Natural killer cell (primary cell): ENCODE measurements at regions not wholly inside any gene's neighbourhood (a gene's known extent, or its start where the extent isn't known, plus 50 kb on each side); places are given as distances from the start of the nearest gene placed in this dataset.

ENCODE experiments used
- ATAC-seq, 3 donors: fragments of 150-1000 bp in 2 of 3; fragments of 200-7000 bp in 1 of 3; cut with Tn5 transposase; 1 replicate in 1 of 3; 2 replicates in 2 of 3; pipeline ENCODE4 v1.10.0; 2021; ENCODE audit warnings: mild to moderate bottlenecking in 2 of 3, moderate library complexity in 2 of 3
- DNase-seq, 2 donors: peaks; one replicate each; pipeline versions ENCODE4 v3.0.0 to v3.0.0-alpha.2; 2013 to 2021; ENCODE audit warnings: mixed read lengths in 1 of 2
- H3K27ac ChIP-seq: one replicate; pipeline ENCODE4 v1.5.1; 2013; ENCODE audit warnings: mild to moderate bottlenecking, low read length
- H3K27me3 ChIP-seq: one replicate; pipeline ENCODE4 v1.6.1; 2013; ENCODE audit warnings: low read length; ENCODE audit not compliant: control insufficient read depth, insufficient read depth
- H3K36me3 ChIP-seq: one replicate; pipeline ENCODE4 v1.6.1; 2013; ENCODE audit warnings: low read length; ENCODE audit not compliant: control insufficient read depth, insufficient read depth
- H3K4me1 ChIP-seq: one replicate; pipeline ENCODE4 v1.6.1; 2013; ENCODE audit warnings: low read length; ENCODE audit not compliant: control insufficient read depth, insufficient read depth
- H3K4me3 ChIP-seq: one replicate; pipeline ENCODE4 v1.5.1; 2013; ENCODE audit warnings: low read length
- H3K9me3 ChIP-seq: one replicate; pipeline ENCODE4 v1.6.1; 2013; ENCODE audit warnings: low read length; ENCODE audit not compliant: control insufficient read depth, insufficient read depth
- H3K27ac Mint-ChIP-seq, 2 donors: one replicate each; pipeline ENCODE4 v1.8.0; 2022; ENCODE audit warnings: mild to moderate bottlenecking in 2 of 2, mixed read lengths in 2 of 2, moderate library complexity in 1 of 2
- H3K27me3 Mint-ChIP-seq, 2 donors: one replicate each; pipeline ENCODE4 v1.8.0; 2022; ENCODE audit warnings: low read depth in 2 of 2, mixed read lengths in 2 of 2
- H3K36me3 Mint-ChIP-seq: one replicate; pipeline ENCODE4 v1.8.0; 2022; ENCODE audit warnings: mixed read lengths
- H3K4me1 Mint-ChIP-seq, 2 donors: one replicate each; pipeline ENCODE4 v1.8.0; 2022; ENCODE audit warnings: mixed read lengths in 2 of 2
- H3K4me3 Mint-ChIP-seq: one replicate; pipeline ENCODE4 v1.8.0; 2022; ENCODE audit warnings: mild to moderate bottlenecking, moderate library complexity, mixed read lengths
- H3K9me3 Mint-ChIP-seq, 2 donors: one replicate each; pipeline ENCODE4 v1.8.0; 2022; ENCODE audit warnings: mixed read lengths in 2 of 2
- CTCF ChIP-seq: fragments of 200-600 bp; IDR thresholded peaks from one replicate; pipeline ENCODE4 v1.8.0; 2022; ENCODE audit warnings: antibody characterized with exemption
- WGBS: methylation state at CpG from one replicate; pipeline ENCODE4 v1.1.7; 2013; ENCODE audit warnings: missing lambda C conversion rate; ENCODE audit not compliant: insufficient coverage; 5-methylcytosine and 5-hydroxymethylcytosine counted together
- intact Hi-C: fragments of 100-400 bp; cut with micrococcal nuclease; formaldehyde crosslinking; loops from one replicate; pipeline ENCODE4 v1.14.2; 2022

GRCh38 chr2:855177-855576 lies 95.5 kb upstream of the SNTG2 start:
- Histone ChIP-seq H3K4me1 (peaks cover 14% of the 10 kb centered on the region), H3K27ac (no peak overlapping the region), H3K9me3 (no peaks in the 10 kb centered on the region), H3K4me3 (no peak overlapping the region), H3K27me3 (no peaks in the 10 kb centered on the region), H3K36me3 (no peaks in the 10 kb centered on the region)
- Mint-ChIP-seq H3K9me3 (peaks cover 3 to 19% of the 10 kb centered on the region in 2 donors), H3K27ac (peak overlapping the region; percentile 35 to 59), H3K4me1 (peaks cover 24 to 33% of the 10 kb centered on the region in 2 donors), H3K4me3 (peak overlapping the region; percentile 77), H3K36me3 (no peaks in the 10 kb centered on the region), H3K27me3 (peaks cover 0 to 3% of the 10 kb centered on the region in 2 donors)
- WGBS: 41% methylated on average over 7 of the region's 10 CpGs
- intact Hi-C loops: no loop called here
- DNase-seq: peak in 1 of 2 donors; percentile 44
- no peak for TF ChIP-seq CTCF
- peak in 1 of 3 donors; percentile 87 for ATAC-seq

DNA sequence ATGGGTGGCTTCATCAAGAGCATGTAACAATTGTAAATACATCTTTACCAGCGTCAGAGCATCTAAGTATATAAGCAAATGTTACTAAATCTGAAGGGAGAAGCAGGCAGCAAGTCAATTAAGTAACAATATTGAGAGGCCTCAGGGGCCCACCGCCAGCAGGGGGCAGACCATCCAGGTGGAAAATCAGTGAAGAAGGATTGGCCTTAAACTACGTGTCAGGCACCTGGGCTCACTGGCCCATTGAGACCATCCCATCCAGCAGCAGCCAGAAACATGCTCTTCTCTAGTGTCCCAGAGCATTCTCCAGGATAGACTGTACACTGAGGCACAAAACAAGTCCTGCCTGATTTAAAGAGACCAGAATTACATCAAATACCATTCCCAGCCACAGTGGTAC lies 96.2 kb upstream of the SNTG2 start:
- H3K27ac Mint-ChIP-seq: peak overlapping the region in 1 of 2 donors; percentile 35
- H3K36me3 ChIP-seq: no peaks in the 10 kb centered on the region
- no peak overlapping the region for H3K4me3 ChIP-seq
- ATAC-seq (peak in 1 of 3 donors; percentile 41), DNase-seq (peak in 1 of 2 donors; percentile 63)
- H3K9me3 Mint-ChIP-seq: peaks cover 3 to 19% of the 10 kb centered on the region in 2 donors
- no peaks in the 10 kb centered on the region for H3K9me3 ChIP-seq
- H3K27ac ChIP-seq: no peak overlapping the region
- TF ChIP-seq CTCF: no peak
- WGBS: 25% methylated on average over 2 of the region's 3 CpGs
- H3K4me1 ChIP-seq: peaks cover 14% of the 10 kb centered on the region
- intact Hi-C loops: no loop called here
- peaks cover 24 to 33% of the 10 kb centered on the region in 2 donors for H3K4me1 Mint-ChIP-seq
- H3K27me3 ChIP-seq: no peaks in the 10 kb centered on the region
- H3K36me3 Mint-ChIP-seq: no peaks in the 10 kb centered on the region
- peaks cover 0 to 3% of the 10 kb centered on the region in 2 donors for H3K27me3 Mint-ChIP-seq
- H3K4me3 Mint-ChIP-seq: peak overlapping the region; percentile 77

DNA sequence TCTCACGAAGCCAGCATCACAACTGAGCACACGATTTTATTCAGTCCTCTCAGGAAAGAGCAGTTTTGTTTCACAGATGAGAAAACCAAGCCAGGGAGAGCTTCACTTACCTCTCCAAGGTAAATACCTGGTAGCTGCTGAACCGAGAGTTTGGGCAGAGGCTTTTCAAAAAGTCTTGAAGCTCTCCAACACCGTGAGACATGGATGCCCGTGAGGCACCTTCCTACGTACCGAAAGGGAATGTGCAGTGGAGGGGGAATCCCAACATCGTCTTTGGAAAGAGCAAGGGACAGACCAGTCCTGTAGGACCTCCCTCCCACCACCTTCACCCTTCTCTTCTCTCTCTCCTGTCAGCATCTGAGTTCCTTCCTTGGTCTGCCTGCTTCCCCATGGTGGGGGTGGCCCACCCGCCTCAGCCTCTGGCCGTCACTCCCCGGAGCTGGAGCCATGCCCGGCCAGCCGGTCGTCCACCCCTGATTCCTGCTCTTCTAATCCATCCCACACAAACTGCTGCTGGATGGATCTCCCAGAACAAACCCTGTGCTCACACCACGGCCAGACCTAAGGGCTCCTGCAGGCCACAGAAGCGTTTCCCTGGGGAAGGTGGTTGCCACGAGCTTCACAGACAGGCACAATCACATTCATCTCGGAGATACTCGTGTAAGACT lies 97.3 kb upstream of the SNTG2 start:
- no peak overlapping the region for H3K27ac Mint-ChIP-seq
- no peak overlapping the region for H3K4me3 Mint-ChIP-seq
- no peaks in the 10 kb centered on the region for H3K36me3 ChIP-seq
- peaks cover 14% of the 10 kb centered on the region for H3K4me1 ChIP-seq
- no peaks in the 10 kb centered on the region for H3K36me3 Mint-ChIP-seq
- H3K27me3 ChIP-seq: no peaks in the 10 kb centered on the region
- peaks cover 24 to 33% of the 10 kb centered on the region in 2 donors for H3K4me1 Mint-ChIP-seq
- 87% methylated on average over 19 of the region's 19 CpGs for WGBS
- DNase-seq: no peak
- intact Hi-C loops: no loop called here
- peaks cover 3 to 19% of the 10 kb centered on the region in 2 donors for H3K9me3 Mint-ChIP-seq
- no peak overlapping the region for H3K4me3 ChIP-seq
- peaks cover 0 to 3% of the 10 kb centered on the region in 2 donors for H3K27me3 Mint-ChIP-seq
- H3K9me3 ChIP-seq: no peaks in the 10 kb centered on the region
- H3K27ac ChIP-seq: no peak overlapping the region
- ATAC-seq: no peak
- TF ChIP-seq CTCF: no peak

DNA sequence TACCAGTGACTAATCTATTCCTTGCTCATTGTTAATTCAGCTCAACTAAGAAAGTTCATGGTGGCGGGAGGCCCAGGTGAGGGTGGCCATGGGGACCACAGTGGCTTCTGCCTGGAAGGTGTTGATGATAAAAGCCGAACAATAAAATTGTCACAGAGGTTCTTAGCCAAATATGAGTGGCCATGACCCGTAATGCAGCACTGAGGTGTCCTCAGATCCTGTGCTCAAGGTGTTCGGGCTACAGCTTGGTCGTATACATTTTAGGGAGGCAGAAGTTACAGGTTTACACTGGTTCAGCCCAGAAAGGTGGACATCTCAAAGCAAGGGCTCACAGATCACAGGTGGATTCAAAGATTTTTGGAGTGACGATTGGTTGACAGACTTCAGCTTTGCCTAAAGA lies 98.5 kb upstream of the SNTG2 start:
- no peak overlapping the region for H3K27ac ChIP-seq
- H3K4me1 ChIP-seq: peaks cover 14% of the 10 kb centered on the region
- Mint-ChIP-seq H3K4me1 (peaks cover 24 to 28% of the 10 kb centered on the region in 2 donors), H3K4me3 (no peak overlapping the region), H3K9me3 (peaks cover 3 to 19% of the 10 kb centered on the region in 2 donors), H3K27me3 (peaks cover 0 to 3% of the 10 kb centered on the region in 2 donors), H3K27ac (no peak overlapping the region), H3K36me3 (no peaks in the 10 kb centered on the region)
- H3K4me3 ChIP-seq: no peak overlapping the region
- ATAC-seq: no peak
- H3K27me3 ChIP-seq: no peaks in the 10 kb centered on the region
- no peak for DNase-seq
- H3K36me3 ChIP-seq: no peaks in the 10 kb centered on the region
- 95% methylated on average over 6 of the region's 6 CpGs for WGBS
- intact Hi-C loops: no loop called here
- H3K9me3 ChIP-seq: no peaks in the 10 kb centered on the region
- no peak for TF ChIP-seq CTCF
